22Rv1 (cell line): ENCODE measurements at regions not wholly inside any gene's neighbourhood (a gene's known extent, or its start where the extent isn't known, plus 50 kb on each side); places are given as distances from the start of the nearest gene placed in this dataset.

Source experiments
- H3K27ac ChIP-seq: fragments of 450-650 bp; 2 replicates; pipeline ENCODE4 v1.5.1; 2017
- CTCF ChIP-seq: fragments of 450-650 bp; IDR thresholded peaks from 2 replicates; pipeline ENCODE4 v1.5.1; 2017; ENCODE audit warnings: mild to moderate bottlenecking
- ZFX ChIP-seq: fragments of 450-650 bp; IDR thresholded peaks from 2 replicates; pipeline ENCODE4 v1.6.1; 2017; ENCODE audit warnings: antibody characterized with exemption, borderline replicate concordance

GRCh38 chr18:55818284-55818683 lies 230.3 kb upstream of the TCF4 start:
- TF ChIP-seq CTCF (no peak), ZFX (no peak)
- H3K27ac ChIP-seq: no peak overlapping the region

GRCh38 chr18:55811925-55812324 lies 223.9 kb upstream of the TCF4 start:
- TF ChIP-seq ZFX (no peak), CTCF (no peak)
- no peak overlapping the region for H3K27ac ChIP-seq

GRCh38 chr18:55805666-55806065 lies 217.7 kb upstream of the TCF4 start:
- no peak overlapping the region for H3K27ac ChIP-seq
- no peak for TF ChIP-seq CTCF

GRCh38 chr18:55795101-55795669 lies 207.2 kb upstream of the TCF4 start:
- no peak overlapping the region for H3K27ac ChIP-seq
- TF ChIP-seq ZFX (no peak), CTCF (no peak)

GRCh38 chr18:55794288-55795052 lies 206.5 kb upstream of the TCF4 start:
- TF ChIP-seq ZFX: no peak
- TF ChIP-seq CTCF: no peak
- H3K27ac ChIP-seq: no peak overlapping the region

- H3K27ac ChIP-seq: no peak overlapping the region
Observed at GRCh38 chr18:55790296-55790695, 202.3 kb upstream of the TCF4 start.

More at GRCh38 chr18:55790296-55790695, 202.3 kb upstream of the TCF4 start:
- TF ChIP-seq CTCF: no peak
- TF ChIP-seq ZFX: no peak
